HEK293T (cell line): ENCODE measurements at regions not wholly inside any gene's neighbourhood (a gene's known extent, or its start where the extent isn't known, plus 50 kb on each side); places are given as distances from the start of the nearest gene placed in this dataset.
A peak's percentile ranks its signal among the peaks of the same experiment; 100 is the strongest.

Experiments
- CTCF ChIA-PET: fragments of 350-600 bp; formaldehyde crosslinking; extraction: SDS; loops from one replicate; lab custom pipeline; 2021; ENCODE audit warnings: antibody characterized with exemption, inconsistent platforms; lab: Yijun Ruan, JAX
- POLR2A ChIA-PET: fragments of 350-600 bp; formaldehyde crosslinking; extraction: SDS; loops from one replicate; lab custom pipeline; 2020; ENCODE audit warnings: antibody characterized with exemption, inconsistent platforms; lab: Yijun Ruan, JAX
- DNase-seq: peaks from one replicate; pipeline ENCODE4 v3.0.0; 2012; ENCODE audit warnings: mixed read lengths; ENCODE audit errors: extremely low spot score
- ARNT ChIP-seq: fragments of 450-650 bp; IDR thresholded peaks from 2 replicates; pipeline ENCODE4 v1.6.1; 2017; ENCODE audit warnings: mild to moderate bottlenecking
- BHLHE40 ChIP-seq: fragments of 450-650 bp; IDR thresholded peaks from 2 replicates; pipeline ENCODE4 v1.6.1; 2016; ENCODE audit warnings: mild to moderate bottlenecking, moderate library complexity, borderline replicate concordance
- CTBP1 ChIP-seq: fragments of 450-650 bp; IDR thresholded peaks from 2 replicates; pipeline ENCODE4 v1.6.1; 2016; ENCODE audit warnings: borderline replicate concordance
- ELF4 ChIP-seq: fragments of 450-650 bp; IDR thresholded peaks from 2 replicates; pipeline ENCODE4 v1.6.1; 2017; ENCODE audit warnings: antibody characterized with exemption
- FOXA1 ChIP-seq: fragments of 450-650 bp; IDR thresholded peaks from 2 replicates; pipeline ENCODE4 v1.6.1; 2016; ENCODE audit warnings: mild to moderate bottlenecking
- FOXK2 ChIP-seq: fragments of 450-650 bp; IDR thresholded peaks from 2 replicates; pipeline ENCODE4 v1.6.1; 2016; ENCODE audit warnings: mild to moderate bottlenecking
- FOXM1 ChIP-seq: fragments of 450-650 bp; IDR thresholded peaks from 2 replicates; pipeline ENCODE4 v1.6.1; 2017; ENCODE audit warnings: mild to moderate bottlenecking, borderline replicate concordance
- HDGF ChIP-seq: fragments of 450-650 bp; IDR thresholded peaks from 2 replicates; pipeline ENCODE4 v1.6.1; 2017; ENCODE audit warnings: antibody characterized with exemption, borderline replicate concordance
- L3MBTL2 ChIP-seq: fragments of 450-650 bp; conservative IDR thresholded peaks from 2 replicates; pipeline ENCODE4 v1.6.1; 2016; ENCODE audit warnings: mild to moderate bottlenecking
- LEF1 ChIP-seq: fragments of 450-650 bp; IDR thresholded peaks from 2 replicates; pipeline ENCODE4 v1.6.1; 2017; ENCODE audit warnings: mild to moderate bottlenecking, borderline replicate concordance
- NFRKB ChIP-seq: fragments of 450-650 bp; IDR thresholded peaks from 2 replicates; pipeline ENCODE4 v1.6.1; 2016; ENCODE audit warnings: mild to moderate bottlenecking, moderate library complexity
- PKNOX1 ChIP-seq: fragments of 450-650 bp; IDR thresholded peaks from 2 replicates; pipeline ENCODE4 v1.6.1; 2016
- SP1 ChIP-seq: fragments of 450-650 bp; IDR thresholded peaks from 2 replicates; pipeline ENCODE4 v1.6.1; 2017
- SUZ12 ChIP-seq: fragments of 450-650 bp; IDR thresholded peaks from 2 replicates; pipeline ENCODE4 v1.6.1; 2016; ENCODE audit warnings: mild to moderate bottlenecking
- TARDBP ChIP-seq: fragments of 450-650 bp; IDR thresholded peaks from 2 replicates; pipeline ENCODE4 v1.6.1; 2016
- ZNF384 ChIP-seq: fragments of 450-650 bp; IDR thresholded peaks from 2 replicates; pipeline ENCODE4 v1.6.1; 2016

- DNase-seq = no peak
- no peak for TF ChIP-seq SP1
- TF ChIP-seq FOXK2 = no peak
- no peak for TF ChIP-seq LEF1
- no peak for TF ChIP-seq ZNF384
- TF ChIP-seq ELF4 = no peak
- TF ChIP-seq NFRKB = no peak
- ChIA-PET CTCF (no interaction called here), POLR2A (no interaction called here)
Observed at GRCh38 chr2:234193977-234194563, 143.6 kb downstream of the SPP2 start.

GRCh38 chr2:234191819-234192407, 141.4 kb downstream of the SPP2 start:
- TF ChIP-seq FOXM1 (no peak), NFRKB (no peak), ELF4 (no peak), ARNT (no peak), FOXK2 (no peak), ZNF384 (no peak), LEF1 (no peak), L3MBTL2 (no peak), SUZ12 (no peak), PKNOX1 (no peak), FOXA1 (no peak), TARDBP (no peak), SP1 (no peak)
- CTCF ChIA-PET = interaction anchor here (1.1 kb wide), 1 partner anchor 11 kb away, joined by 3 read pairs; no protein-coding TSS in a partner anchor
- peak; percentile 22 for DNase-seq

GRCh38 chr2:234189786-234190300, 139.3 kb downstream of the SPP2 start:
- ChIA-PET POLR2A (no interaction called here), CTCF (interaction anchor here (0.6 kb wide), 1 partner anchor 989 kb away, joined by 3 read pairs; no protein-coding TSS in a partner anchor)
- TF ChIP-seq ARNT (no peak), SP1 (no peak), FOXM1 (no peak), CTBP1 (no peak), TARDBP (no peak), PKNOX1 (no peak), SUZ12 (no peak), LEF1 (no peak), L3MBTL2 (no peak), BHLHE40 (no peak), ZNF384 (no peak), FOXK2 (no peak), NFRKB (no peak), HDGF (no peak)
- DNase-seq = no peak

More at GRCh38 chr2:234191819-234192407, 141.4 kb downstream of the SPP2 start:
- POLR2A ChIA-PET = no interaction called here

- TF ChIP-seq TARDBP (no peak), PKNOX1 (no peak), FOXK2 (no peak), HDGF (no peak), CTBP1 (no peak), ARNT (no peak), SP1 (no peak), SUZ12 (no peak), LEF1 (no peak), NFRKB (no peak), BHLHE40 (no peak), ZNF384 (no peak), L3MBTL2 (no peak)
- DNase-seq = no peak
- CTCF ChIA-PET = no interaction called here
- POLR2A ChIA-PET = no interaction called here
Observed at GRCh38 chr2:234189230-234189629, 138.7 kb downstream of the SPP2 start.

- TF ChIP-seq PKNOX1 = no peak
- TF ChIP-seq ZNF384 = no peak
- ChIA-PET POLR2A (no interaction called here), CTCF (interaction anchor here (0.9 kb wide), 1 partner anchor 52 kb away, joined by 6 read pairs; no protein-coding TSS in a partner anchor)
- no peak for DNase-seq
Observed at GRCh38 chr2:234187646-234188174, 137.2 kb downstream of the SPP2 start.

- no peak for TF ChIP-seq ZNF384
- DNase-seq = no peak
- ChIA-PET CTCF (interaction anchor here (0.6 to 1.2 kb wide), 2 partner anchors 11 to 527 kb away, joined by 3 read pairs; no protein-coding TSS in a partner anchor), POLR2A (no interaction called here)
Observed at GRCh38 chr2:234181121-234181520, 130.6 kb downstream of the SPP2 start.
